GM12892 (cell line): ENCODE measurements at regions not wholly inside any gene's neighbourhood (a gene's known extent, or its start where the extent isn't known, plus 50 kb on each side); places are given as distances from the start of the nearest gene placed in this dataset.

ENCODE experiments used
- POLR2A ChIP-seq: IDR thresholded peaks from 2 replicates; pipeline ENCODE4 v1.6.1; 2011; ENCODE audit warnings: low read depth, low read length, control low read depth
- TAF1 ChIP-seq: IDR thresholded peaks from 2 replicates; pipeline ENCODE4 v1.6.1; 2011; ENCODE audit warnings: low read depth, mild to moderate bottlenecking, control low read depth, low read length, borderline replicate concordance

- TF ChIP-seq POLR2A, result no peak
- no peak for TF ChIP-seq TAF1
These were observed 970.0 kb downstream of the MAT2B start for GRCh38 chr5:164475339-164475977.
